ENCODE measurements at regions not wholly inside any gene's neighbourhood (a gene's known extent, or its start where the extent isn't known, plus 50 kb on each side); places are given as distances from the start of the nearest gene placed in this dataset.
"Not testable (repeated sequence)": the region's sequence is repeated elsewhere in the genome, so short reads cannot be mapped to it uniquely, and the experiment has no call there.

DNA sequence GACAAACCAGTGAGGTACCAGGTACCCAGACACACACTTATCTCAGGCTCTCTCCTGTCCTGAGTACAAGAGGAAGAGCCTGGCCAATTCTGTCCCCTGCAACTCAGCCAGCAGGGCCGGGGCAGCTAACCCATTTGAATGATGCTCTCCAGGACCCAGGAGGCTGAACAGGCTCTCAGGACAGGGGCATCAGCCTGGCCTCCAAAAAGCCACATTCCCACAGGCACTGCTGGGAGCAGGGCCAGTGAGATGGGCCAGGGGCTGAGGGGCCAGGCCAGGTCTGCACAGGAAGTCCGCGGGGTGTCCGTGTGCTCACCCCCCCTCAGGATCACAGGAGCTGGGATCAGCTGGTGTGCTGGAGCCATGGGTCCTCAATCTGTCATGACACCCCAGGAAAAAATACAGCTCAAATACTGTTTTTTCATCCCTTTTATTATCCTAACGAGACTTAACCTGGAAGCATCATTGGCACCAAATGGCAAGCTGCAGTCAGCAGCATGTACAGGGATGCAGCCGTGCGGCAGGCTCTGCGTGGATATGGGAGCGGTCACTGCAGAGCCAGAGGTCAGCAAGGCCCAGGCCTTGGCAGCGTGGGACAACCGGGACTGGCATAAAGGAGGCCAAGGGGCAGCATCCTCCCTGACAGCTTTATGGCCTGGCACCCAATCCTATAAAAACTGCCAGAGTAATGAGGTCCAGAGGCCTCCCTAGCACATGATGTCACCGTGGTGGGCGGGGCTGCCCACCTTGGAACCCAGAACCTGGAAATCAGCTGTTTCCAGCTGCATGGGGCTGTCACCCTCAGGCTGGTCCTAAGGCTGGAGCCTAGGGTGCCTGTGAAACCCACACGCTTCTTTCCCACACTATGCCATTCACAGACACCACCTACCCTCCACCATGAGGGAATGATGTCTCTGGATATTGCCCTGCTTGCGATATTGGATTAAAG lies 276.7 kb downstream of the C16orf95 start:
- Histone ChIP-seq H3K9ac (ENCODE audit: low read depth, low read length) (no peak overlapping the region), H3K4me1 (ENCODE audit: insufficient read depth, low read length) (no peaks in the 10 kb centered on the region), H3K36me3 (ENCODE audit: insufficient read depth, low read length) (no peaks in the 10 kb centered on the region), H3K9me3 (ENCODE audit: control insufficient read depth, insufficient read depth, low read length) (no peaks in the 10 kb centered on the region)

DNA sequence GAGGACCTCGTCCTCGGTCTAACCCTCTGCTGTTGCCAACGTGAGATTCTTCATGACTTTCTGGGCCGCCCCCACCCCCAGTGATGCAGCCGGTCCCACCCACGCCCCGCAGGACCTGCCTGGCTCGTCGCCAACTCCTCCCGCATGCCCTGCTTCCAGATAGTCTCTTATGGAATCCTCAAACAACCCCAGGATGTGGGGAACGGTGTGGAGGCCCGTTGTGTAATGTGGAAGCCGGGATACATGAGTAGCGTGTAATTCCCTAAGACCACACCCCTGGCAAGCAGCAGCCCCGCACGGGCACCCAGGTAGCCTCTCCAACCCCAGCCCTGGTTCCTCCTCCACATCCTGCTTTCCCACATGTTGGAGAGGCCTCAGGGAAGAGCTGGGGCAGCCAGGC lies 275.9 kb downstream of the C16orf95 start:
- Histone ChIP-seq H3K9ac (ENCODE audit: low read depth, low read length) (no peak overlapping the region), H3K36me3 (ENCODE audit: insufficient read depth, low read length) (no peaks in the 10 kb centered on the region), H3K4me1 (ENCODE audit: insufficient read depth, low read length) (no peaks in the 10 kb centered on the region), H3K9me3 (ENCODE audit: control insufficient read depth, insufficient read depth, low read length) (no peaks in the 10 kb centered on the region)

DNA sequence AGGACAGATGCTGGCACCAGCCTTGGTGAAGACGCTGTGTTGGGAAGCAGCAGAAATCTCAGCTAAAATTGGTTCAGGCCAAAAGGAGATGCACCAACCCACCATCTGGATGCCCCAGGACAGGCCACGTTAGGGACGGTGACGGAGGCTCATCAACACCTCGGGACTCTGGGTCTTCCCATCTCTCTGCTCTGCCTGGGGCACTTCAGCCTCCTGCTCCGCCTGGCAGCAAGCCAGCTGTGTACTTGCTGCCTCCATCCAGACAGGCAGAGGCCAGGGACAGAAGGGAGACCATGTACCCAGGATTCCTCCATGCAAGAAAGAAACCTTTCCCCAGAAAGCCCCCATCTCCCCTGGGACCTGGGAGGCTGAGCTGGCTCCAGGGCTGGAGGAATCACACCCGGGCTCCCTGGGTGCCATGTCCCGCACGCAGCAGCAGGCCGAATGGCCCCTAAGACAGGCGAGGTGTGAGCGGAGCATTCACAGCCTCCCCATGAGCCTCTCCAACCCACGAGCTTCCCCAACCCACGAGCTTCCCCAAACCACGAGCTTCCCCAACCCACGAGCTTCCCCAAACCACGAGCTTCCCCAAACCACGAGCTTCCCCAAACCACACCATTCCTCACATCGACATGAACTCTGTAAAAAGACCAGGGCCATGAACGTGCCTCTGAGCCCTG lies 274.5 kb downstream of the C16orf95 start:
- peaks cover 7% of the 10 kb centered on the region for H3K4me1 ChIP-seq (ENCODE audit: insufficient read depth, low read length)
- no peaks in the 10 kb centered on the region for H3K36me3 ChIP-seq (ENCODE audit: insufficient read depth, low read length)
- H3K9ac ChIP-seq (ENCODE audit: low read depth, low read length) = no peak overlapping the region
- no peaks in the 10 kb centered on the region for H3K9me3 ChIP-seq (ENCODE audit: control insufficient read depth, insufficient read depth, low read length)

DNA sequence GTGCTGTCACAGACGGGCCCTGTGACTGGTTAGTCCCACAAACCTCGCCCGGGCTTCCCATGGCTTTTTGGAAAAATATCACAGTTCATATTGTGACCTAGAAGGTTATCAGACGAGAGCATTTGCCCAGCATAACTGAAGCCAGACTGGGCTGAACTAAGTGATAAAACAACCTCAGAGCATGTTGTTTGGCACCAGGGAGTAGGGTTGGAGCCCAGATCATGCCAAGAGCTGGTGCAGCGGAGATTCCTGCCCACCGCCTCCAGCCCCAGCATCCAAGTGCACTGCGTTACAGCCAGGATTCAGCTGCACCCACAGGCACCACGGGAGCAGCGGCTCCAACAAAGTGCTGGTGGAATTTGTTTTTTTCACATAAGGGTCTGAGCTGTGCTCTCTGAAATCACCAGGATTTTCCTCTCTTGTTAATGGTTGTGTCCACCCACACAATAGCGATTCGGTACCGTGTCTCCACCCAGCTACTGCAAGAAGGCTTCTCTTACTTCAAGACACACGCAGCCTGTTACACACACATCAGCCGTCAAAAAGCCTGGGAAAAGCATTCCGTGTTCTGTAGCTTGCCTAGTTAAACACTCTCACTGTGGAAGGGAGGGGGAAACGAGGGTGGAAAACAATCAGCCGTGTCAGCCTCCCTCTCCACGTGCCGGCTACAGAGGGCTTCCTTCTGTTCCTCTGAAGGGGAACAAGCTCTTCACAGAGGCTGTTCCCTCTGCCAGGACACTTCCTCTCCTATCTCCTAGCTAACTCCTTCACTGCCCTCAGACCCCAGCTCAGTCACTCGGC lies 273.8 kb downstream of the C16orf95 start:
- H3K9ac ChIP-seq (ENCODE audit: low read depth, low read length) = no peak overlapping the region
- H3K9me3 ChIP-seq (ENCODE audit: control insufficient read depth, insufficient read depth, low read length) = no peaks in the 10 kb centered on the region
- H3K4me1 ChIP-seq (ENCODE audit: insufficient read depth, low read length) = peaks cover 7% of the 10 kb centered on the region
- H3K36me3 ChIP-seq (ENCODE audit: insufficient read depth, low read length) = no peaks in the 10 kb centered on the region

DNA sequence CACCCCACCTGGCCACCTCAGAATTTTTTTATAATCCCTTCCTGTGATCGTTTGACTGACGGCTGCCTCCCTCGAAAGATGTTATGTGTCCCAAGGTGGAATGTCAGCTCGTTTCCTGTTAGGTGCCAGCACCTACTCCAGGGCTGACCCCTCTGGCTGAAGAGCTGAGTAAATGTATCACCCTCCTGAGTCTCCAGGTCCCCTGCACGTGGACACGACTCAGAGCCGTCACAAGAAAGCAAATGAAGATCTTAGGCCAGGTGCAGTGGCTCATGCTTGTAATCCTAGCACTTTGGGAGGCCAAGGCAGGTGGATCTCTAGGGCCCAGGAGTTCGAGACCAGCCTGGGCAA lies 273.2 kb downstream of the C16orf95 start:
- Histone ChIP-seq H3K4me1 (ENCODE audit: insufficient read depth, low read length) (peaks cover 7% of the 10 kb centered on the region), H3K9ac (ENCODE audit: low read depth, low read length) (no peak overlapping the region), H3K36me3 (ENCODE audit: insufficient read depth, low read length) (no peaks in the 10 kb centered on the region), H3K9me3 (ENCODE audit: control insufficient read depth, insufficient read depth, low read length) (no peaks in the 10 kb centered on the region)

DNA sequence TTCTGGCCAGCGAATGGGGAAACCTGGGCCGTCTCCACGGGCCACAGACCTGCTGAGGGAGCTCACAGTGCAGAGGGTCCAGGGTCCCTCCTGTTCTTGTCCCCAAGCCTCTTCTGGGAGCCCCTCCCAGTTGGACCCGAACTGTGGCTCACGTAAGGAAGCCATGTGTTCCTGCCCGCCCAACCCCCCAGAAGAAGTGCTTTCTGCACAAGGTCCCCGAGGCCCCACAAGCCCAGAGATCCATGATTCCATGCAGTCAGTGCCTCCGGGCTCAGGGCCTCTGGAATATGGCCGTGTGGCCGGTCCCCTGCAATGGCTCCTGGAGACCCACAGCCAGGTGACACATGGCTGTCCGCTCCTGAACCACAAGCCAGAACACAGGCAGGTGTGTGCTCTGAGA lies 272.4 kb downstream of the C16orf95 start:
- H3K36me3 ChIP-seq (ENCODE audit: insufficient read depth, low read length) = no peaks in the 10 kb centered on the region
- peaks cover 7% of the 10 kb centered on the region for H3K4me1 ChIP-seq (ENCODE audit: insufficient read depth, low read length)
- H3K9me3 ChIP-seq (ENCODE audit: control insufficient read depth, insufficient read depth, low read length) = no peaks in the 10 kb centered on the region
- no peak overlapping the region for H3K9ac ChIP-seq (ENCODE audit: low read depth, low read length)

DNA sequence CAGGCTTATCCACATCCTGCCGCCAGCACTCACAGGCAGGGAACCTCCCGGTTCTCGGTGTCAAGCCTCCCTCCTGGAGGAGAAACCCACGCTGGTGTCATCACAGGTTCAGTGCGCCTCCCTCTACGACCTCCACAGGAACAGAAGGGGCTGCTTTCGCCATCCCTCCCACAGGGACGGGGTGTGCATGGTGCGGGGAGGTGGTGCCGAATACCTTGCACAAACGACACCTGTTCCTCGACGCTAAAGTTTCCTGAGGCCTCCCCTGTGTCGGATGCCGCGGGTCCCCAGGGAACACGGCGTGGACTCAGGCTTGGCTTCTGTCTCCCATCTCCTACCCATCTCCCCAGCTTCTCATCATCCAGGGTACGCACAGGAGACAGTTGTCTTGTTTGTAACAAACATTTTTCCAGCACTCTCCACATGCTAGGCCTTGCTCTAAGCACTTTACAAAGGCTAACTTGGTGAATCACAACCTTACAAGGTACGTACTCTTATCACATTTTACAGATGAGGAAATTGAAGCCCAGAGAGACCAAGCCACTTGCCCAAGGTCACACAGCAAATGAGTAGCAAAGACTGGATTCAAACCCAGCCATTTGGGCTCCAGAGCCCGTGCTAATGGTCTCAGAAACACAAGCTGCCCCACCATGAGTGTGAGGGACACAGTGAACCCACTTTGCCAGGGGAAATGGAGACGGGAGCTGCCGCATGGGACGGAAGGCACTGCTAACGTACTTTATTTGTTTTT lies 271.6 kb downstream of the C16orf95 start:
- Histone ChIP-seq H3K9me3 (ENCODE audit: control insufficient read depth, insufficient read depth, low read length) (no peaks in the 10 kb centered on the region), H3K9ac (ENCODE audit: low read depth, low read length) (no peak overlapping the region), H3K36me3 (ENCODE audit: insufficient read depth, low read length) (no peaks in the 10 kb centered on the region), H3K4me1 (ENCODE audit: insufficient read depth, low read length) (peaks cover 7% of the 10 kb centered on the region)

DNA sequence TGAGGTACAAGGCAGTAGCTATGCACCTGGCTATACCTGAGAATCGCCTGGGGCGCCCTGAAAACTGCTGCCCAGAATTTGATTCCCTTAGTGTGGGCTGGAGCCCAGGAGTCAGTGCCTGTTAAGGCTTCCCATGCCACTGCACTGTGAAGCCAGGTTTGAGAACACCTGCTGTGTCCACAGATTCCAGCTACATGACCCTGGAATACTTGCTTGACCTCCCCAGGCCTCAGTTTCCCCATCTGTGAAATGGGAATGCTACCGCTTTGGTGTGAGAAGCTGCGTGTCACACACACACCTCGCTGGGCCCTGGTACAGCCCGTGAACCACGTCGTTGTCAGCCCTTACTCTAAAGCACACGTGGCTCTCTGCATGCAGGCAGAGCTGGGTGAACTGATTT lies 271.0 kb downstream of the C16orf95 start:
- Histone ChIP-seq H3K9ac (ENCODE audit: low read depth, low read length) (no peak overlapping the region), H3K9me3 (ENCODE audit: control insufficient read depth, insufficient read depth, low read length) (no peaks in the 10 kb centered on the region)

DNA sequence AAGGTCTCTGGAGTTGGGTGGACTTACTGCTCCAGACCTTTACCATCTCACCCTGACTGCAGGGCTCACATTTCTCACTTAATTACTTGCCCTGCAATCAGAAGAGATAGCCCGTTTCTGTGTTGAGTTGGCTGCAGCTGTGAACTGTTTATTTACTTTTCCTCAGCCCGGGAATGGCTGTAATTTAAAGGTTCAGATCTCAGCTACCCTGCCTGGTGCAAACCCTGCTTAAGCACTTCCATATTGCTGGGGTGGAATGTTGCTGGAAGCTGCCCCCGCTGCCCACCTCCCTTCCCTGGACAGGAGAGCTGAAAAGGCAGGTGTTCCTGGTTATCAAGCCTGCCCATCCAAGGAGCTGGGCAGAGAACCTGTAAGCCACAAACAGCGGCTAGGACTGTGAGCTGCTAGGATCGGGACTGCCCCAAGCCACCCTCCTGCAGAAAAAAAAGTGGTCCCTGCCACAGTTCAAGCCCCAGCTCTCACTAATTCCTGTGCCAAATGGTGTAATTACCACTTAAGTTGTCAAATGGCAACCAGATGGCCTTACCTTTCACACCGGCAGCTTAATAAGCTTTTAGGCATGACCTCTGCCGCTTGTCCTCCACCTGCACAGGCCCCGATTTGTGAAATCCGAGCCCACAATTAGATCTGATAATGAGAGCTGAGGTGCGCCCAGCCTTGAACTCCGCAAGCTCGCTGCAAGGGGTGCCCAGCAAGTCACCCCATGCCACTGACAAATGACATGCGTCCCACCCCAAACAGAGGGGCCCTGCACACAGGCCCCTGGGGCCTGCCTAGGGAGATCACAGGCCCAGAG lies 269.8 kb downstream of the C16orf95 start:
- H3K9ac ChIP-seq (ENCODE audit: low read depth, low read length) = no peak overlapping the region
- H3K36me3 ChIP-seq (ENCODE audit: insufficient read depth, low read length) = no peaks in the 10 kb centered on the region
- H3K9me3 ChIP-seq (ENCODE audit: control insufficient read depth, insufficient read depth, low read length) = no peaks in the 10 kb centered on the region
- peaks cover 8% of the 10 kb centered on the region for H3K4me1 ChIP-seq (ENCODE audit: insufficient read depth, low read length)

More for the DNA sequence above, 271.0 kb downstream of the C16orf95 start:
- Histone ChIP-seq H3K4me1 (ENCODE audit: insufficient read depth, low read length) (peaks cover 7% of the 10 kb centered on the region), H3K36me3 (ENCODE audit: insufficient read depth, low read length) (no peaks in the 10 kb centered on the region)

DNA sequence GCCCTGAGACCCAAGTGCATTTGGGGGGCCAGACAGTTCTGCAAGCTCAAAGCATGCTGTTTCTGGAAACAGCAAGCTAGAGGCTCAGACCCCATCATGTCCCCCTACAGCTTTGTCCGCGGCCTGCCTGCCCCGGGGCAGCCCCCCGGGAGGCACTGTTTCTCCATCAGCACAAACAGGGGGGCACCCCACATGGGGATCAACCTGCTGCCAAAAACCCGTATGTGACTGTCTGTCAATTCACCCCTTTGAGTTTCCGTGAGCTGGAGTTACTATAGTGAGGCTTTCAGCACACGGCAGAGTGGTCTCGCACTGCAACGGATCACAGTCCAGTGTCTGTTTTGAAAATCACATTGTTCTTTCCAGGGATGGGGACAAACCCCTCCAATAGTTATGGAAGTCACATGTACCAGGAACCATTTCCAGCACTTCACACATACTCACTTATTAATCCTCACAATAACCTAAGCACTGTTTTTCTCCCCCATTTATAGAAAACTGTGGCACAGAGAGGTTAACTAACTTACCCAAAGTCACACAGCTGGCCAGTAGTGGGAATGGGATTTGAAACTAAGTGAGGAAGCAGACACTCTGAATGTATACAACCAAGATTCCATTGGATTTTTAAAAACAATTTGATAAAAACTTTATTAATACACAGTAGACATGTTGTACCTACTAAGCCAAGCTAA lies 269.0 kb downstream of the C16orf95 start:
- H3K9me3 ChIP-seq (ENCODE audit: control insufficient read depth, insufficient read depth, low read length) = no peaks in the 10 kb centered on the region
- no peaks in the 10 kb centered on the region for H3K36me3 ChIP-seq (ENCODE audit: insufficient read depth, low read length)
- no peak overlapping the region for H3K9ac ChIP-seq (ENCODE audit: low read depth, low read length)
- H3K4me1 ChIP-seq (ENCODE audit: insufficient read depth, low read length) = peaks cover 12% of the 10 kb centered on the region

DNA sequence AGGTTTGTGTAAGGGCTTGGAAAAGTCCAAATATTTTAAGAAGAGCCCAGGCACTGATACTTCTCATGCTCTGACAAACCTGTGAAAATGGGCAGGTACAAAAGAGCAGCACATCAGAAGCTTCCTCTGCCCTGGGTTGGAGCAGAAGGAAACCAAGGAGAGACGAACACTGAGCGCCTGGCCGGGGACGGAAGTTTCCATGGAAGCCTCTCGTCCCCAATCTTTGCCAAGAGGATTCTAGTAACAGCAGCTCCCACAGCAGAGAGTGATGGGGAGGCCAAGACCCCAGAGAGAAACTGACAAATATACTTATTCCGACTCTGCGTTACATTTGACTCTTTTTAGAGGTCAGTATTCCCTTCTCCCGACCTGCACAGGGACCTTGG lies 268.5 kb downstream of the C16orf95 start:
- no peak overlapping the region for H3K9ac ChIP-seq (ENCODE audit: low read depth, low read length)
- H3K4me1 ChIP-seq (ENCODE audit: insufficient read depth, low read length) = peaks cover 12% of the 10 kb centered on the region
- H3K9me3 ChIP-seq (ENCODE audit: control insufficient read depth, insufficient read depth, low read length) = peaks cover under 1% of the 10 kb centered on the region; the same call in 1 of the 2 replicates
- no peaks in the 10 kb centered on the region for H3K36me3 ChIP-seq (ENCODE audit: insufficient read depth, low read length)

DNA sequence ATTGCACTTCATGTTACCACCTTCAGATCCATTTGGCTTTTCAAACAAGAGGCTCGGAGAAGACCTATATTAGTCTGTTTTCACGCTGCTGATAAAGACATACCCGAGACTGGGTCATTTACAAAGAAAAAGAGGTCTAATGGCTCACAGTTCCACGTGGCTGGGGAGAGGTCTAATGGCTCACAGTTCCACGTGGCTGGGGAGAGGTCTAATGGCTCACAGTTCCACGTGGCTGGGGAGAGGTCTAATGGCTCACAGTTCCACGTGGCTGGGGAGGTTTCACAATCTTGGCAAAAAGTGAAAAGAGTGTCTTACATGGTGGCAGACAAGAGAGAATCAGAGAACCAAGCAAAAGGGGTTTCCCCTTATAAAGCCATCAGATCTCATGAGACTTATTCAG lies 268.0 kb downstream of the C16orf95 start:
- not testable (repeated sequence) for H3K36me3 ChIP-seq (ENCODE audit: insufficient read depth, low read length); H3K9ac ChIP-seq (ENCODE audit: low read depth, low read length); H3K9me3 ChIP-seq (ENCODE audit: control insufficient read depth, insufficient read depth, low read length)
- H3K4me1 ChIP-seq (ENCODE audit: insufficient read depth, low read length) = peaks cover 12% of the 10 kb centered on the region

DNA sequence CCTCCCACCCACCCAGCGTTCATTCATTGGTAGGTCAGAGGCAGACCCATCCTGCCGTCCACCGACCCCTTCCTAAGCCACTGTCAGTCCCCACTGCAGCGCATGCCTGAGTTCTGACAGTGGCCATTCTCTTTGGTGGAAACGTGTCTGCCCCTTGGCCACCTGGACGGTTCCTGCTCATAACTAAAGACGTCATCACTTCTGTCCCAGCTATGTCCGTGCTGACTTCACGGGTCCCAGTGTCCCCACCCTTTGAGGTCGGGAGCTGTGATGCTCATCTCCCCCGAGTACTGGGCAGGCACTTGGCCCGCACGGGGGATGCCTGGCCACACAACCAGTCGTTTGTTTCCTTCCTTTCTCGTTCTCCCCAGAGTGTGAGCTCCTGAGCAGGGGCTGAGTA lies 267.1 kb downstream of the C16orf95 start:
- peaks cover 12% of the 10 kb centered on the region for H3K4me1 ChIP-seq (ENCODE audit: insufficient read depth, low read length)
- H3K36me3 ChIP-seq (ENCODE audit: insufficient read depth, low read length) = no peaks in the 10 kb centered on the region
- H3K9me3 ChIP-seq (ENCODE audit: control insufficient read depth, insufficient read depth, low read length) = peaks cover 8% of the 10 kb centered on the region
- no peak overlapping the region for H3K9ac ChIP-seq (ENCODE audit: low read depth, low read length)
